Memory B cell (primary cell): ENCODE measurements at regions not wholly inside any gene's neighbourhood (a gene's known extent, or its start where the extent isn't known, plus 50 kb on each side); places are given as distances from the start of the nearest gene placed in this dataset.

Experiments used
- ATAC-seq: fragments of 150-1000 bp; cut with Tn5 transposase; 2 replicates; pipeline ENCODE4 v1.10.0; 2021; ENCODE audit warnings: low read depth, mild to moderate bottlenecking, moderate library complexity
- DNase-seq, 2 donors: peaks; one replicate each; pipeline ENCODE4 v3.0.0; 2022; ENCODE audit warnings: low spot score in 2 of 2
- H3K27ac Mint-ChIP-seq: one replicate; pipeline ENCODE4 v1.8.0; 2022; ENCODE audit warnings: mild to moderate bottlenecking, moderate library complexity, mixed read lengths
- H3K27me3 Mint-ChIP-seq: one replicate; pipeline ENCODE4 v1.8.0; 2022; ENCODE audit warnings: mixed read lengths
- H3K36me3 Mint-ChIP-seq: one replicate; pipeline ENCODE4 v1.8.0; 2022; ENCODE audit warnings: mild to moderate bottlenecking, mixed read lengths
- H3K4me1 Mint-ChIP-seq: one replicate; pipeline ENCODE4 v1.8.0; 2022; ENCODE audit warnings: mixed read lengths
- H3K4me3 Mint-ChIP-seq: one replicate; pipeline ENCODE4 v1.8.0; 2022; ENCODE audit warnings: mild to moderate bottlenecking, moderate library complexity, mixed read lengths
- H3K9me3 Mint-ChIP-seq: one replicate; pipeline ENCODE4 v1.8.0; 2022; ENCODE audit warnings: mixed read lengths

- peaks cover 21% of the 10 kb centered on the region for H3K27me3 Mint-ChIP-seq
- no peak overlapping the region for H3K4me3 Mint-ChIP-seq
- no peak overlapping the region for H3K27ac Mint-ChIP-seq
- ATAC-seq, result no peak
- H3K9me3 Mint-ChIP-seq, result no peaks in the 10 kb centered on the region
- no peak for DNase-seq
- no peaks in the 10 kb centered on the region for H3K4me1 Mint-ChIP-seq
- no peaks in the 10 kb centered on the region for H3K36me3 Mint-ChIP-seq
Observed at GRCh38 chr17:79457376-79457775, 153.5 kb downstream of the RBFOX3 start.

- Mint-ChIP-seq H3K4me1 (no peaks in the 10 kb centered on the region), H3K27ac (no peak overlapping the region)
Observed at GRCh38 chr17:79455636-79456035, 155.2 kb downstream of the RBFOX3 start.

DNA sequence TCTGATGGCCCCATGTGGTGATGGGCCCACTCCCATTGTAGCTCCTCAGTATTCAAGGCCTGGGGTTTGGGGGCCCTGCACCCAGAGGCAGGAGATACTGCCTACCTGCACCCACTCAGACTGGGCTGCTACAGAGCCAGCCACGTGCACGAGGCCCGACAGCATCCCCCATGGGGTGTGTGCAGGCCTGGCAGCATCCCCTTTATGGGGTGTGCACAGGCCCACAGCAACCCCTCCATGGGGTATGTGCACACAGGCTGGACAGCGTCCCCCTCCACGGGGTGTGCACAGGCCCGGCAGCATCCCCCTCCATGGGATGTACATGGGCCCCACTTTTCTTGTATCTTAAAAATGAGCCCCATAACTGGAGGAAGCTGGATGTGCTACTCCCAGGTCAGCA is 156.0 kb downstream of the RBFOX3 start:
- no peaks in the 10 kb centered on the region for H3K4me1 Mint-ChIP-seq
- H3K27me3 Mint-ChIP-seq, result peaks cover 24% of the 10 kb centered on the region
- no peak for DNase-seq
- no peak overlapping the region for H3K27ac Mint-ChIP-seq
- H3K9me3 Mint-ChIP-seq, result no peaks in the 10 kb centered on the region
- ATAC-seq, result no peak
- no peaks in the 10 kb centered on the region for H3K36me3 Mint-ChIP-seq
- no peak overlapping the region for H3K4me3 Mint-ChIP-seq

More at GRCh38 chr17:79455636-79456035, 155.2 kb downstream of the RBFOX3 start:
- ATAC-seq (no peak), DNase-seq (no peak)
- no peaks in the 10 kb centered on the region for H3K9me3 Mint-ChIP-seq
- no peak overlapping the region for H3K4me3 Mint-ChIP-seq
- no peaks in the 10 kb centered on the region for H3K36me3 Mint-ChIP-seq
- H3K27me3 Mint-ChIP-seq, result peaks cover 24% of the 10 kb centered on the region

DNA sequence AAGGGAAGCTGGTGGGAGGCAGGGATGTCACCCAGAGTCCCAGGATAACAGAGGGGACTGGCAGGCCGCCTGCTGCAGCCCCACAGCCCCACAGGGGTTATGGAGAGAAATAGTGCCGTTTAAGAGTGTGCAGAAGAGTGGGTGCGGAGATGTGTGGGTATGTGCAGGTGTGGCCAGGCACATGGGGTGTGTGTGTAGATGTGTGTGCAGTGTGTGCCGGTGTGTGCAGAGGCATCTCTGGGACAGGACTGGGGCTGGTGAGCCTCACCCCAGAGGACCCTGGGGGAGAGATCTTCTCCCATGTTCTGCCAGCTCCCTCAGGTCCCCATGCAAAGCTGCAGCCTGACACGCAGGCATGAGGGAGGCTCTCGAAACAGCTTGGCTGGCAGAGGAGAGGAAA is 157.4 kb downstream of the RBFOX3 start:
- no peak overlapping the region for H3K27ac Mint-ChIP-seq
- DNase-seq, result no peak
- no peak overlapping the region for H3K4me3 Mint-ChIP-seq
- H3K36me3 Mint-ChIP-seq, result no peaks in the 10 kb centered on the region
- H3K9me3 Mint-ChIP-seq, result no peaks in the 10 kb centered on the region
- peaks cover 24% of the 10 kb centered on the region for H3K27me3 Mint-ChIP-seq
- H3K4me1 Mint-ChIP-seq, result no peaks in the 10 kb centered on the region
- no peak for ATAC-seq

- Mint-ChIP-seq H3K4me1 (no peaks in the 10 kb centered on the region), H3K36me3 (no peaks in the 10 kb centered on the region), H3K9me3 (peaks cover 2% of the 10 kb centered on the region), H3K27me3 (peaks cover 23% of the 10 kb centered on the region), H3K27ac (no peak overlapping the region), H3K4me3 (no peak overlapping the region)
- DNase-seq (no peak), ATAC-seq (no peak)
Observed at GRCh38 chr17:79452706-79453105, 158.1 kb downstream of the RBFOX3 start.

DNA sequence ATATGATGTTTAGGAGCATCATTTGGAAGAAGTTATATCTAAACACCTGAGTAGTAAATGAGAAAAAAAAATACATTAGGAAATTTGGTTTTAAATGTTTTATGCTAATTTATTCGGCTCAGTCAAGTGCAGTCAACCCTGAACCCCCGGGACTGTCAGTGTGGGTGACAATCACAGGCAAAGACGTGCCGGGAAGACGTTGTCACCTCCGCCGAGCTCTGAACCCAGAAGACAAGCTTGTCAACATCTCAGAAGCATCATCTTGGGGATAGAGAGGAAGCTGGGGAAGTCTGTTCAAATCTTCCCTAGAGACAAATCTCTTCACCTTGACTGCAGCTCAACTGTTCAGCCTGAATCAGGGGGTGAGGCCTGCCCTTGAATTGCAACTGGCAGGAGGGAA is 159.7 kb downstream of the RBFOX3 start:
- H3K9me3 Mint-ChIP-seq, result peaks cover 2% of the 10 kb centered on the region
- DNase-seq (no peak), ATAC-seq (no peak)
- no peaks in the 10 kb centered on the region for H3K36me3 Mint-ChIP-seq
- H3K27me3 Mint-ChIP-seq, result peaks cover 19% of the 10 kb centered on the region
- no peak overlapping the region for H3K27ac Mint-ChIP-seq
- no peak overlapping the region for H3K4me3 Mint-ChIP-seq
- H3K4me1 Mint-ChIP-seq, result no peaks in the 10 kb centered on the region

DNA sequence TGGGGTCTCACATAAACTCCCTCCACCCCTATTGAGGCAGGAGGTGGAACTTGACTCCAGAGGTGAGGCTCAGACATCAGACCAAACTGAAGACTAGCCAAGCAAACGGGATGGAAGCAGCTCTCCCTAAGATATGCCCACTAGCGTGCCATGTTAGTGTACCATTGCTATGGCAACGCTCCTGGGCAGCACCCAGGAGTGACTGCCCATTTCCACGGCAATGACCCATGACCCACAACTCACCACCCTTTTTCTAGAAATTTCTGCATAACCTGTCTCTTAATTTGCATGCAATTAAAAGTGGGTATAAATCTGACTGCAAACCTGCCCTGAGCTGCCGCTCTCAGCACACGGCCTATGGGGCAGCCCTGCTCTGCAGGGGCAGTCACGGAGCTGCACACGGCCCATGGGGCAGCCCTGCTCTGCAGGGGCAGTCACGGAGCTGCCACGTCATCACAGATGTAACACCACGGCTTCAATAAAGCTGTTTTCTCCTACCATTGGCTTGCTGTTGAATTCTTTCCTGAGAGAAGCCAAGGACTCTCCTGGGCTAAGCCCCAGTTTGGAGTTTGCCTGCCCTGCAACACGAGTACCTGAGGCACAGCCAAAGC is 164.3 kb downstream of the RBFOX3 start:
- ATAC-seq (no peak), DNase-seq (no peak)
- H3K27me3 Mint-ChIP-seq, result peaks cover 4% of the 10 kb centered on the region
- H3K27ac Mint-ChIP-seq, result no peak overlapping the region
- H3K4me3 Mint-ChIP-seq, result no peak overlapping the region
- no peaks in the 10 kb centered on the region for H3K36me3 Mint-ChIP-seq
- no peaks in the 10 kb centered on the region for H3K4me1 Mint-ChIP-seq
- peaks cover 2% of the 10 kb centered on the region for H3K9me3 Mint-ChIP-seq

DNA sequence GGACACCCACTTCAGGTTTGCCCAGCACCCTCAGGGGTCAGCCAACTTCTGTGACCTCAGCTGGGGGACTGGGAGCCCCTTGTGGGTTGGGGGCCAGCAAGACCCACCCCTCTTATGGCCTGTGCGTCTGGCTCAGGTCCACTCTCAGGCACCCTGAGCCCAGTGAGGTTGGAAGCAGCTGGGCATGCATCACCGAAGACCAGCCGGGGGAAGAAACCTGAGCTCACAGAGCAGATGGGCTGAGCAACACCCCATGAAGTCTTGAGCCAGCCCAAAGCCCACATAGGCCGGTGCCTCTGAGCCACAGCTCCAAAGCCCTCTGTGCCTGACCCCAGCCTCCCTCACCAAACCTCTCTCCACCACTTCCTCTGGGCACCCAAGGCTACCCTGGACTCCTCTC is 166.7 kb downstream of the RBFOX3 start:
- no peaks in the 10 kb centered on the region for H3K4me1 Mint-ChIP-seq
- ATAC-seq (no peak), DNase-seq (no peak)
- H3K27ac Mint-ChIP-seq, result no peak overlapping the region
- no peak overlapping the region for H3K4me3 Mint-ChIP-seq
- peaks cover 11% of the 10 kb centered on the region for H3K27me3 Mint-ChIP-seq
- H3K36me3 Mint-ChIP-seq, result no peaks in the 10 kb centered on the region
- H3K9me3 Mint-ChIP-seq, result peaks cover 2% of the 10 kb centered on the region

DNA sequence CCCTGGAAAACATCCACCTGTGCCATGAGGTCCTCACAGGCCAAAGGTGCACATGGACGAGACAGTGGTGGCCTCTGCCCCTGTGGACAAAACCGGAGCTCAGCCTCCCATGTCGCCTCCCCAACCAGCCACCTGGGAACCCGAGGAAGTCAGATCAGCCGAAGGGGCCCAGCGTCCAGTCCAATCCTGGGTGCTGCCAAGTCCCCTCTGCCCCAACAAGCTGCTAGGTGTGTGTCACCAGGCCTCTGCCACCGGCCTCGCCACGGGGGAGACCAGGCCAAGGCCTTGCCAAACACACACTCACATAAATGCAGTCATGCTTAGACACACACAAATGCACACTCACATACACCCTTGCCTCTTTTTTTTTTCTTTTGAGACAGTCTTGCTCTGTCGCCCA is 167.8 kb downstream of the RBFOX3 start:
- peaks cover 2% of the 10 kb centered on the region for H3K9me3 Mint-ChIP-seq
- no peak for DNase-seq
- H3K27ac Mint-ChIP-seq, result no peak overlapping the region

GRCh38 chr17:79441356-79442160 is 169.3 kb downstream of the RBFOX3 start:
- H3K27ac Mint-ChIP-seq, result no peak overlapping the region
- DNase-seq (no peak), ATAC-seq (no peak)
- H3K9me3 Mint-ChIP-seq, result no peaks in the 10 kb centered on the region
- H3K36me3 Mint-ChIP-seq, result no peaks in the 10 kb centered on the region
- H3K4me1 Mint-ChIP-seq, result no peaks in the 10 kb centered on the region
- no peak overlapping the region for H3K4me3 Mint-ChIP-seq
- peaks cover 14% of the 10 kb centered on the region for H3K27me3 Mint-ChIP-seq

More for the DNA sequence above, 167.8 kb downstream of the RBFOX3 start:
- Mint-ChIP-seq H3K4me3 (no peak overlapping the region), H3K36me3 (no peaks in the 10 kb centered on the region), H3K4me1 (no peaks in the 10 kb centered on the region), H3K27me3 (peaks cover 14% of the 10 kb centered on the region)
- ATAC-seq, result no peak

DNA sequence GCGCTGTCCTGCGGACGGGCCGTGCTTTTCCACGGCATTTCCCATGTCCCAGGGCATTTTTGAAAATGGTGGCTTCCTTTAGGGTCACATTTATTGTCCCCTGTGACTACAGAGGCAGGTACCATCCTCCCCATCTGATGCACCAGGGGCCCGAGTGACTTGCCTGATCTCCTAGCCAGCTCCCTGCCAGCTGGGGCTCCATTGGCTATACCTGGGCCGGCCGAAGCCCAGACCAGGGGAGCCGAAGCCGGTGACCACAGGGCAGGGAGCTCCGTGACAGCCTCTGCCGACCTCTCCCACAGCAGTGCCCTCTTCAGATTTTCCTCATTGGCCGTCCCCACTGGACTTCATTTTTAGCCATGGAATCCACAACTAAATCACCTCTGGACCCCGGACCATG is 170.6 kb downstream of the RBFOX3 start:
- DNase-seq (no peak), ATAC-seq (no peak)
- Mint-ChIP-seq H3K36me3 (no peaks in the 10 kb centered on the region), H3K27me3 (peaks cover 21% of the 10 kb centered on the region), H3K4me1 (no peaks in the 10 kb centered on the region), H3K27ac (no peak overlapping the region), H3K9me3 (no peaks in the 10 kb centered on the region), H3K4me3 (no peak overlapping the region)

- DNase-seq, result no peak
- H3K27me3 Mint-ChIP-seq, result peaks cover 21% of the 10 kb centered on the region
- no peak overlapping the region for H3K27ac Mint-ChIP-seq
- no peak for ATAC-seq
- no peaks in the 10 kb centered on the region for H3K9me3 Mint-ChIP-seq
- H3K36me3 Mint-ChIP-seq, result no peaks in the 10 kb centered on the region
- H3K4me1 Mint-ChIP-seq, result no peaks in the 10 kb centered on the region
- no peak overlapping the region for H3K4me3 Mint-ChIP-seq
Observed at GRCh38 chr17:79439493-79439892, 171.4 kb downstream of the RBFOX3 start.

DNA sequence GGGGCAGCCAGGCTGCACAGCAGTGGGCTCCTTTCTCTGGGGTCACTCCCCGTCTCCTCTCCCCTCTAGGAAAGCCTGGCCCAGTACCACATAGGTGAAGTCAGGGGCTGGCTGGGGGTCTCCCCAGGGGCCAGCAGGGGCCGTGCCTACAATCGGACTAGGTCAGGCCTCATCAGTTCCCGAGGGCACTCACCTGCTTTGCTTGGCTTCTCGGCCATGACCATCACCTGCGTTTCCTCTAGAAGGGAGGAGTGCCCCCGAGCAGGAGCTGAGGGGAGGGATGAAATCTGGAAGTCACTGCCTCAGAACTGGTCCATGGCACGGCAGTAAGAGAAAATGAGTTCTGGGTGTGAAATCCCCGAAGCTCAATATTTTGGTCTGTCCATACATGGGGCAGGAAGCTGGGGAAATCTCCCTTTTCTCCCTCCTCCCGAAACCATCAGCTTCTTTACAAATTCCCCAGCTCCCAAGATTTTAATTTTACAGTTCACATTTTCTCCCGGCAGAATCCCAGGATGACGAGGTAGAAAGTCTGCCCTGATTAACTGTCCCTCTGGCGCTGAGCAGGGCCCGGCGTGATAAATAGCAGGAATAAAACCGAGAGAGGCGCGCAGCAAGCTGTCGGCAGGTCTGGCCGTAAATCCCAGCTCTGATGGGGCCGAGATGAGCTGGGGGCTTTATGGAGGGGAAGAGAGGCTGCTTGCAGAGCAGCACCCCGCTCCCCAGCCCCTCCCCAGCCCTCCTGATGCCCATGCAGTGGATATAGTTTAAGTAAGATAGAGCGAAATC is 172.1 kb downstream of the RBFOX3 start:
- Mint-ChIP-seq H3K4me3 (no peak overlapping the region), H3K27me3 (peaks cover 20% of the 10 kb centered on the region)
- no peak for ATAC-seq

GRCh38 chr17:79438058-79438457 is 172.8 kb downstream of the RBFOX3 start:
- ATAC-seq (no peak), DNase-seq (no peak)
- Mint-ChIP-seq H3K27ac (no peak overlapping the region), H3K9me3 (no peaks in the 10 kb centered on the region), H3K27me3 (peaks cover 20% of the 10 kb centered on the region), H3K4me1 (no peaks in the 10 kb centered on the region), H3K4me3 (no peak overlapping the region), H3K36me3 (no peaks in the 10 kb centered on the region)

More for the DNA sequence above, 172.1 kb downstream of the RBFOX3 start:
- Mint-ChIP-seq H3K4me1 (no peaks in the 10 kb centered on the region), H3K9me3 (no peaks in the 10 kb centered on the region), H3K27ac (no peak overlapping the region), H3K36me3 (no peaks in the 10 kb centered on the region)
- no peak for DNase-seq
